Cardiac fibroblast (primary cell): ENCODE measurements at regions not wholly inside any gene's neighbourhood (a gene's known extent, or its start where the extent isn't known, plus 50 kb on each side); places are given as distances from the start of the nearest gene placed in this dataset.

Experiments
- DNase-seq, 2 donors: peaks; one replicate each; pipeline versions ENCODE4 v3.0.0 to v3.0.0-alpha.2; 2010; ENCODE audit warnings: low read depth in 2 of 2
- H3K4me3 ChIP-seq, 2 donors: replicated peaks in 1 of 2; 1 replicate in 1 of 2; 2 replicates in 1 of 2; pipeline ENCODE4 v1.5.1; 2011; ENCODE audit warnings: low read depth in 2 of 2, low read length in 2 of 2, mild to moderate bottlenecking in 2 of 2, moderate library complexity in 1 of 2
- TF ChIP-seq, protein P1 (sequence below): IDR thresholded peaks from one replicate; pipeline ENCODE4 v1.5.1; 2011; ENCODE audit warnings: low read depth, mild to moderate bottlenecking, low read length, inconsistent platforms

DNA sequence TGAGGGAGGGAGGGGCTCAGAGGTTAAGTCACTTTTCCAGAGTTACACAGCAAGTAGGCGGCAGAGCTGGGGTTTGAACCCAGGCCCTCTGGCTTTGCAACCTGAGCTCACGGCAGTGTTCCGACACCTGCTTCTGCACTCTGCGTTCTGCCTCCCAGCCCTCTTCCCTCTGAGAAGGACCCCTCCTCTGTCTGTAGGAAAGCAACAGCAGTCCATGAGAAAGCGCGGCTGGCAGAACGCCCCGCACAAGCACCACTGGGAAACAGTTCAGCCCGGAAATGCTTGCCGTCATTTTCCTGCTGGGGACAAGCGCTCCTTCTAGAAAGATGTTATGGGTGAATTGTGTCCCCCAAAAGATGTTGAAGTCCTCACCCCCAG, 241.1 kb downstream of the NPHP4 start:
- no peak for DNase-seq
- TF ChIP-seq, protein P1, sequence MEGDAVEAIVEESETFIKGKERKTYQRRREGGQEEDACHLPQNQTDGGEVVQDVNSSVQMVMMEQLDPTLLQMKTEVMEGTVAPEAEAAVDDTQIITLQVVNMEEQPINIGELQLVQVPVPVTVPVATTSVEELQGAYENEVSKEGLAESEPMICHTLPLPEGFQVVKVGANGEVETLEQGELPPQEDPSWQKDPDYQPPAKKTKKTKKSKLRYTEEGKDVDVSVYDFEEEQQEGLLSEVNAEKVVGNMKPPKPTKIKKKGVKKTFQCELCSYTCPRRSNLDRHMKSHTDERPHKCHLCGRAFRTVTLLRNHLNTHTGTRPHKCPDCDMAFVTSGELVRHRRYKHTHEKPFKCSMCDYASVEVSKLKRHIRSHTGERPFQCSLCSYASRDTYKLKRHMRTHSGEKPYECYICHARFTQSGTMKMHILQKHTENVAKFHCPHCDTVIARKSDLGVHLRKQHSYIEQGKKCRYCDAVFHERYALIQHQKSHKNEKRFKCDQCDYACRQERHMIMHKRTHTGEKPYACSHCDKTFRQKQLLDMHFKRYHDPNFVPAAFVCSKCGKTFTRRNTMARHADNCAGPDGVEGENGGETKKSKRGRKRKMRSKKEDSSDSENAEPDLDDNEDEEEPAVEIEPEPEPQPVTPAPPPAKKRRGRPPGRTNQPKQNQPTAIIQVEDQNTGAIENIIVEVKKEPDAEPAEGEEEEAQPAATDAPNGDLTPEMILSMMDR, result no peak
- no peak overlapping the region for H3K4me3 ChIP-seq

DNA sequence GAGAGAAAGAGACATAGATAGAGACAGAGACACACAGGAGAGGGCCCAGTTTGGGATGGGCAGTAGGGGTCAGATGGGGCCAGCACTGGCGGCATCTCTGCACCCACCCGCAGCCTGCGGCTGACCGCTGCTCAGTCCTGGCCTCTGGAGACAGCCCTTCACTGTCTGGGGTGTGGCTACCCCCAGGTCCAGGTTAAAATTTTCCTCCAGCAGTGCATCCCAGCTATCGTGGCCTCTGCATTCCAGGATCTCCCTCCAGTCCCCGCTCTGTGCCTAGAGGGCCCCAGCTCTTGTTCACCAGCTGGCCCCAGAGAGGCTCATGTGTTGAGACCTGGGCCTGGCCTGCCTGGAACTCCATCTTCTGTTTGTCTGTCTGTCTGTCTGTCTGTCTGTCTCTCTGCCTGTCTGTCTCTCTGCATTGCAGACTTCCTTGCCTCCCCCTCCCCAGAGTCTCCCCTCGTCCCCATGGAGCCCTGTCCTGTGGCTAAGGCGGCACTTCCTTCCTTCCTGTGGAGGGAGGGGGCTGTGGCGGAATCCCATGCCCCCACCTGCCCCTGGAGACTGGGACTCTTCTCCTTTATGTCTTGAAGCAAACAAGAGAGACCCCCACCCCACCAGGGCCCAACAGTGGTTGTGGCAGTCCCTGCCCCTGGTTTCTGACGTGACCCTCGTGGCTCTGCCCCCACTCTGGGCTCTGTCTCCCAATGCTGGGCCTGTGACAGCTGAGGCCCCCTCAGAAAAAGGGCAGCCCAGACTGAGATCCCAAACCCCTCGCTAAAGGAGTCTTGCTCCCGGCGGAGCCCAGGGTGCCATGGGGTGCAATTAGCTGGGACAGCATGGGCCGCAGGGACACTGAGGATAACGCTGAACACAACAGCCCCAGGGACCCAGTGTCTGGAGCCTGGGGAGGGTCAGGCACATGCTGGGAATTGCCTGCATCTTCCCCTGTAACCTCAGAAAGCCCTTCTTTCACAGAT, 241.8 kb downstream of the NPHP4 start:
- no peak for DNase-seq
- no peak overlapping the region for H3K4me3 ChIP-seq

GRCh38 chr1:5748286-5749225, 243.7 kb downstream of the NPHP4 start:
- no peak overlapping the region for H3K4me3 ChIP-seq
- TF ChIP-seq, protein P1, result no peak
- DNase-seq, result no peak

More for the DNA sequence above, 241.8 kb downstream of the NPHP4 start:
- TF ChIP-seq, protein P1, result no peak

DNA sequence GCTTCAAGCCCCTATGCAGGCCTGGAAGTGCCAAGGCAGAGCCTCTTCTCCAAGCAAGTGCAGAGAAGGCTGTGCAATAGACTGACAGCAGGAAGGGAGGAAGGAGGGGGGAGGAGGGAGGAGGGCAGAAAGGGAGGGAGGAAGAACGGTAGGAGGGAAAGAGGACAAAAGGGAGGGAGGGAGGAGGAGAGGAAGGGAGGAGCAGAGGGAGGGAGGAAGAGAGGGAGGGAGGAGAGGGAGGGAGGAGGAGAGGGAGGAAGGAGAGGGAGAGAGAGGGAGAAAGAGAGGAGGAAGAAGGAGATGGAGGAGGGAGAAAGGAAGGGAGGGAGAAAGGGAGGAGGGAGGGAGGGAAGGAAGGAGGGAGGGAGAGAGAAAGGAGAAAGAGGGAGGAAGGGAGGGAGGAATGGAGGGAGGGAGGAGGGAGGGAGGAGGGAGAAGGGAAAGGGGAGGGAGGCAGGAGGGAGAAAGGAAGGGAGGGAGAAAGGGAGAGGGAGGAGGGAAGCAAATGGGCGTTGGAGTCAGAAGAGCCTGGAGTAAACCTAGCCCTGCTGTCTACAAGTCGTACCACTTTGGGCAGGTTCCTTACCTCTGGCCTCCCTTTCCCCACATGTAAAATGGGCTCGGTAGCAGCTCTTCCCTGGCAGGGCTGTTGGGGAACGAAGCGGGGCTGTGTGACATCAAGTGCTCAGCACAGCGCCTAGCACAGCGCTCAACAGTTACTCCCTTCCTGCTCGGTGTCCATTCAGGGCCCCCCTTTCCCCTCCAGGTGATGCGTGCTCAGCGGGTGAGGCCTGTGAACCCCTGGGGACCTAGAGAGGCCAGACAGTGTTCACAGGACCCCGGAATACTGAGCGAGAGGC, 244.6 kb downstream of the NPHP4 start:
- TF ChIP-seq, protein P1, result no peak
- no peak for DNase-seq
- H3K4me3 ChIP-seq, result no peak overlapping the region

GRCh38 chr1:5746611-5747425, 245.4 kb downstream of the NPHP4 start:
- DNase-seq, result no peak
- no peak overlapping the region for H3K4me3 ChIP-seq
- TF ChIP-seq, protein P1, result no peak
